Duodenal mucosa (tissue), 2 donors: ENCODE measurements at regions not wholly inside any gene's neighbourhood (a gene's known extent, or its start where the extent isn't known, plus 50 kb on each side); places are given as distances from the start of the nearest gene placed in this dataset.
"Not testable (repeated sequence)": the region's sequence is repeated elsewhere in the genome, so short reads cannot be mapped to it uniquely, and the experiment has no call there.

Experiments used
- H3K27ac ChIP-seq: one replicate; pipeline ENCODE4 v1.7.0; 2013; ENCODE audit warnings: low read depth, low read length
- H3K27me3 ChIP-seq, 2 donors: one replicate each; pipeline ENCODE4 v1.7.0; 2013; ENCODE audit warnings: low read length in 2 of 2, control low read depth in 1 of 2; ENCODE audit not compliant: insufficient read depth in 2 of 2, control insufficient read depth in 1 of 2
- H3K36me3 ChIP-seq, 2 donors: one replicate each; pipeline ENCODE4 v1.7.0; 2013; ENCODE audit warnings: low read length in 2 of 2, control low read depth in 1 of 2; ENCODE audit not compliant: insufficient read depth in 2 of 2, control insufficient read depth in 1 of 2
- H3K4me1 ChIP-seq, 2 donors: one replicate each; pipeline ENCODE4 v1.7.0; 2013; ENCODE audit warnings: low read length in 2 of 2, control low read depth in 1 of 2; ENCODE audit not compliant: insufficient read depth in 2 of 2, control insufficient read depth in 1 of 2
- H3K4me3 ChIP-seq, 2 donors: one replicate each; pipeline ENCODE4 v1.7.0; 2013; ENCODE audit warnings: low read length in 2 of 2, low read depth in 1 of 2
- H3K9ac ChIP-seq, 2 donors: one replicate each; pipeline ENCODE4 v1.7.0; 2013; ENCODE audit warnings: low read length in 2 of 2, low read depth in 1 of 2
- H3K9me3 ChIP-seq, 2 donors: one replicate each; pipeline ENCODE4 v1.7.0; 2013; ENCODE audit warnings: low read length in 2 of 2, control low read depth in 1 of 2; ENCODE audit not compliant: control insufficient read depth in 1 of 2

GRCh38 chr12:89270548-89270947, 81.8 kb downstream of the DUSP6 start:
- Histone ChIP-seq H3K27me3 (no peaks in the 10 kb centered on the region), H3K27ac (no peak overlapping the region), H3K4me3 (no peak overlapping the region), H3K4me1 (peaks cover 0 to 5% of the 10 kb centered on the region in 2 donors), H3K9me3 (no peaks in the 10 kb centered on the region), H3K36me3 (no peaks in the 10 kb centered on the region), H3K9ac (no peak overlapping the region)

GRCh38 chr12:89269174-89269573, 83.1 kb downstream of the DUSP6 start:
- H3K4me1 ChIP-seq = peaks cover 0 to 5% of the 10 kb centered on the region in 2 donors

GRCh38 chr12:89267404-89267803, 84.9 kb downstream of the DUSP6 start:
- no peaks in the 10 kb centered on the region for H3K27me3 ChIP-seq
- H3K27ac ChIP-seq = no peak overlapping the region
- no peak overlapping the region for H3K4me3 ChIP-seq
- H3K4me1 ChIP-seq = peaks cover 0 to 16% of the 10 kb centered on the region in 2 donors
- no peaks in the 10 kb centered on the region for H3K9me3 ChIP-seq
- H3K36me3 ChIP-seq = no peaks in the 10 kb centered on the region
- no peak overlapping the region for H3K9ac ChIP-seq

More at GRCh38 chr12:89269174-89269573, 83.1 kb downstream of the DUSP6 start:
- H3K27me3 ChIP-seq = no peaks in the 10 kb centered on the region
- H3K9me3 ChIP-seq = no peaks in the 10 kb centered on the region
- H3K36me3 ChIP-seq = no peaks in the 10 kb centered on the region
- no peak overlapping the region for H3K27ac ChIP-seq
- no peak overlapping the region for H3K9ac ChIP-seq
- H3K4me3 ChIP-seq = no peak overlapping the region

GRCh38 chr12:89266574-89267188, 85.6 kb downstream of the DUSP6 start:
- not testable (repeated sequence) for H3K36me3 ChIP-seq, H3K4me3 ChIP-seq, H3K9ac ChIP-seq, H3K27me3 ChIP-seq, H3K9me3 ChIP-seq, H3K27ac ChIP-seq
- H3K4me1 ChIP-seq = peaks cover 0 to 17% of the 10 kb centered on the region in 2 donors

GRCh38 chr12:89264837-89265236, 87.5 kb downstream of the DUSP6 start:
- H3K9ac ChIP-seq = no peak overlapping the region
- H3K9me3 ChIP-seq = no peaks in the 10 kb centered on the region
- H3K4me1 ChIP-seq = peaks cover 0 to 17% of the 10 kb centered on the region in 2 donors
- no peaks in the 10 kb centered on the region for H3K36me3 ChIP-seq
- H3K27me3 ChIP-seq = no peaks in the 10 kb centered on the region
- H3K27ac ChIP-seq = no peak overlapping the region
- no peak overlapping the region for H3K4me3 ChIP-seq

- Histone ChIP-seq H3K36me3 (no peaks in the 10 kb centered on the region), H3K4me3 (peak overlapping the region in 1 of 2 donors; percentile 4), H3K27ac (no peak overlapping the region), H3K4me1 (peaks cover 0 to 17% of the 10 kb centered on the region in 2 donors), H3K9me3 (no peaks in the 10 kb centered on the region), H3K27me3 (no peaks in the 10 kb centered on the region), H3K9ac (no peak overlapping the region)
These were observed 88.4 kb downstream of the DUSP6 start for GRCh38 chr12:89263900-89264299.

- Histone ChIP-seq H3K27ac (no peak overlapping the region), H3K36me3 (no peaks in the 10 kb centered on the region), H3K9me3 (no peaks in the 10 kb centered on the region), H3K4me1 (peaks cover 0 to 17% of the 10 kb centered on the region in 2 donors), H3K4me3 (no peak overlapping the region), H3K9ac (no peak overlapping the region), H3K27me3 (no peaks in the 10 kb centered on the region)
These were observed 89.3 kb downstream of the DUSP6 start for GRCh38 chr12:89262855-89263552.

GRCh38 chr12:89261982-89262381, 90.3 kb downstream of the DUSP6 start:
- Histone ChIP-seq H3K4me3 (no peak overlapping the region), H3K27ac (no peak overlapping the region), H3K36me3 (no peaks in the 10 kb centered on the region), H3K9ac (no peak overlapping the region), H3K4me1 (peaks cover 0 to 17% of the 10 kb centered on the region in 2 donors), H3K9me3 (no peaks in the 10 kb centered on the region), H3K27me3 (no peaks in the 10 kb centered on the region)

- H3K9ac ChIP-seq = no peak overlapping the region
- no peaks in the 10 kb centered on the region for H3K9me3 ChIP-seq
- H3K4me3 ChIP-seq = no peak overlapping the region
- H3K27ac ChIP-seq = no peak overlapping the region
- H3K27me3 ChIP-seq = no peaks in the 10 kb centered on the region
- H3K4me1 ChIP-seq = peaks cover 0 to 17% of the 10 kb centered on the region in 2 donors
- no peaks in the 10 kb centered on the region for H3K36me3 ChIP-seq
These were observed 91.3 kb downstream of the DUSP6 start for GRCh38 chr12:89260841-89261637.

- Histone ChIP-seq H3K4me1 (peaks cover 0 to 17% of the 10 kb centered on the region in 2 donors), H3K9ac (no peak overlapping the region), H3K27me3 (no peaks in the 10 kb centered on the region), H3K4me3 (no peak overlapping the region), H3K36me3 (no peaks in the 10 kb centered on the region), H3K27ac (no peak overlapping the region), H3K9me3 (no peaks in the 10 kb centered on the region)
These were observed 92.5 kb downstream of the DUSP6 start for GRCh38 chr12:89259821-89260220.
